HG02610 (cell line): ENCODE measurements at regions not wholly inside any gene's neighbourhood (a gene's known extent, or its start where the extent isn't known, plus 50 kb on each side); places are given as distances from the start of the nearest gene placed in this dataset.

Source experiments
- ATAC-seq: cut with Tn5 transposase; IDR thresholded peaks from one replicate; pipeline ENCODE4 v1.9.1; 2021; ENCODE audit warnings: mild to moderate bottlenecking, moderate library complexity; ENCODE audit not compliant: unreplicated experiment

- ATAC-seq, result no peak
These were observed 123.8 kb downstream of the ADRA2A start for GRCh38 chr10:111200505-111201186.

- no peak for ATAC-seq
These were observed 126.8 kb downstream of the ADRA2A start for GRCh38 chr10:111203615-111204014.

- no peak for ATAC-seq
These were observed 128.0 kb downstream of the ADRA2A start for GRCh38 chr10:111204838-111205237.

- no peak for ATAC-seq
These were observed 129.7 kb downstream of the ADRA2A start for GRCh38 chr10:111206521-111206920.

- no peak for ATAC-seq
These were observed 130.7 kb downstream of the ADRA2A start for GRCh38 chr10:111207500-111207899.

- no peak for ATAC-seq
These were observed 132.1 kb downstream of the ADRA2A start for GRCh38 chr10:111208951-111209350.

- no peak for ATAC-seq
These were observed 132.9 kb downstream of the ADRA2A start for GRCh38 chr10:111209692-111210091.

- ATAC-seq, result no peak
These were observed 134.4 kb downstream of the ADRA2A start for GRCh38 chr10:111211241-111211640.

- ATAC-seq, result no peak
These were observed 134.9 kb downstream of the ADRA2A start for GRCh38 chr10:111211706-111212105.

GRCh38 chr10:111221682-111222480, 145.1 kb downstream of the ADRA2A start:
- ATAC-seq, result no peak

- ATAC-seq, result no peak
These were observed 146.1 kb downstream of the ADRA2A start for GRCh38 chr10:111222961-111223360.

- no peak for ATAC-seq
These were observed 154.9 kb downstream of the ADRA2A start for GRCh38 chr10:111231779-111232178.

- ATAC-seq, result no peak
These were observed 156.6 kb downstream of the ADRA2A start for GRCh38 chr10:111233439-111233838.

- no peak for ATAC-seq
These were observed 157.5 kb downstream of the ADRA2A start for GRCh38 chr10:111234234-111234913.

GRCh38 chr10:111234914-111235302, 158.1 kb downstream of the ADRA2A start:
- no peak for ATAC-seq

- ATAC-seq, result no peak
These were observed 163.5 kb downstream of the ADRA2A start for GRCh38 chr10:111240348-111240747.

GRCh38 chr10:111243126-111243525, 166.3 kb downstream of the ADRA2A start:
- ATAC-seq, result no peak

GRCh38 chr10:111246136-111246535, 169.3 kb downstream of the ADRA2A start:
- ATAC-seq, result no peak

- ATAC-seq, result no peak
These were observed 170.1 kb downstream of the ADRA2A start for GRCh38 chr10:111246814-111247452.

GRCh38 chr10:111247781-111248389, 171.1 kb downstream of the ADRA2A start:
- no peak for ATAC-seq

- no peak for ATAC-seq
These were observed 173.1 kb downstream of the ADRA2A start for GRCh38 chr10:111249925-111250324.
